MM.1S (cell line): ENCODE measurements at regions not wholly inside any gene's neighbourhood (a gene's known extent, or its start where the extent isn't known, plus 50 kb on each side); places are given as distances from the start of the nearest gene placed in this dataset.

Experiments
- DNase-seq: peaks from one replicate; pipeline ENCODE4 v3.0.0-alpha.2; 2015
- H2AFZ ChIP-seq: fragments of 300-600 bp; sonication (generic); 2 replicates; pipeline ENCODE4 v1.6.0; 2016; ENCODE audit warnings: antibody characterized with exemption, low read length
- H3F3A ChIP-seq: fragments of 300-600 bp; sonication (generic); 2 replicates; pipeline ENCODE4 v1.6.1; 2016; ENCODE audit warnings: mild to moderate bottlenecking, antibody characterized with exemption, low read length, moderate library complexity, mixed read lengths; ENCODE audit not compliant: insufficient read depth
- H3K27ac ChIP-seq: fragments of 300-600 bp; sonication (generic); 2 replicates; pipeline ENCODE4 v1.5.1; 2016; ENCODE audit warnings: mild to moderate bottlenecking, low read length
- H3K27me3 ChIP-seq: fragments of 300-600 bp; sonication (generic); replicated peaks from 2 replicates; pipeline ENCODE4 v1.6.0; 2016; ENCODE audit warnings: low read length; ENCODE audit not compliant: insufficient read depth
- H3K36me3 ChIP-seq: fragments of 300-600 bp; sonication (generic); replicated peaks from 2 replicates; pipeline ENCODE4 v1.6.1; 2016; ENCODE audit warnings: mild to moderate bottlenecking, low read length, mixed read lengths; ENCODE audit not compliant: insufficient read depth
- H3K4me1 ChIP-seq: fragments of 300-600 bp; sonication (generic); 2 replicates; pipeline ENCODE4 v1.6.1; 2016; ENCODE audit warnings: low read length, mixed read lengths
- H3K4me2 ChIP-seq: fragments of 300-600 bp; sonication (generic); 2 replicates; pipeline ENCODE4 v1.6.0; 2016; ENCODE audit warnings: low read depth, low read length
- H3K4me3 ChIP-seq: fragments of 300-600 bp; sonication (generic); 2 replicates; pipeline ENCODE4 v1.5.1; 2016; ENCODE audit warnings: low read length, mixed read lengths
- H3K79me2 ChIP-seq: fragments of 300-600 bp; sonication (generic); 2 replicates; pipeline ENCODE4 v1.6.1; 2016; ENCODE audit warnings: mixed run types, low read length, mixed read lengths
- H3K9ac ChIP-seq: fragments of 300-600 bp; sonication (generic); 2 replicates; pipeline ENCODE4 v1.6.1; 2016; ENCODE audit warnings: low read length, mixed read lengths
- H3K9me2 ChIP-seq: fragments of 300-600 bp; sonication (generic); replicated peaks from 2 replicates; pipeline ENCODE4 v1.6.1; 2016; ENCODE audit warnings: mild to moderate bottlenecking, low read length, mixed read lengths; ENCODE audit not compliant: insufficient read depth
- H3K9me3 ChIP-seq: fragments of 300-600 bp; sonication (generic); replicated peaks from 2 replicates; pipeline ENCODE4 v1.6.1; 2016; ENCODE audit warnings: mild to moderate bottlenecking, low read length, mixed read lengths; ENCODE audit not compliant: insufficient read depth
- H4K20me1 ChIP-seq: fragments of 300-600 bp; sonication (generic); 2 replicates; pipeline ENCODE4 v1.6.1; 2016; ENCODE audit warnings: mild to moderate bottlenecking, low read length, moderate library complexity, mixed read lengths; ENCODE audit not compliant: insufficient read depth
- CTCF ChIP-seq: fragments of 300-600 bp; sonication (generic); IDR thresholded peaks from 2 replicates; pipeline ENCODE4 v1.5.1; 2016; ENCODE audit warnings: antibody characterized with exemption, low read length, mixed read lengths
- EZH2 ChIP-seq: fragments of 300-600 bp; sonication (generic); optimal IDR thresholded peaks from 2 replicates; pipeline ENCODE3; 2017; ENCODE audit warnings: low read depth, mild to moderate bottlenecking, antibody characterized with exemption, low read length, mixed read lengths
- EZH2phosphoT487 ChIP-seq: fragments of 300-600 bp; sonication (generic); IDR thresholded peaks from 2 replicates; pipeline ENCODE4 v1.6.1; 2018; ENCODE audit warnings: antibody characterized with exemption, low read length

- Histone ChIP-seq H3K4me1 (no peaks in the 10 kb centered on the region), H3K9me2 (no peaks in the 10 kb centered on the region), H3F3A (no peaks in the 10 kb centered on the region), H3K9ac (no peak overlapping the region), H2AFZ (no peak overlapping the region), H3K79me2 (no peaks in the 10 kb centered on the region), H3K27me3 (no peaks in the 10 kb centered on the region), H3K27ac (no peak overlapping the region), H3K4me2 (no peak overlapping the region), H3K36me3 (no peaks in the 10 kb centered on the region), H3K9me3 (no peaks in the 10 kb centered on the region), H3K4me3 (no peak overlapping the region), H4K20me1 (no peaks in the 10 kb centered on the region)
- no peak for TF ChIP-seq EZH2
- no peak for TF ChIP-seq CTCF
- TF ChIP-seq EZH2phosphoT487: no peak
- DNase-seq: peak; percentile 2
Observed at GRCh38 chr1:195765099-195765498, 843.1 kb downstream of the KCNT2 start.

- Histone ChIP-seq H3K9ac (no peak overlapping the region), H3K79me2 (no peaks in the 10 kb centered on the region), H3K4me2 (no peak overlapping the region), H2AFZ (no peak overlapping the region), H3K27ac (no peak overlapping the region), H3F3A (no peaks in the 10 kb centered on the region), H3K9me3 (no peaks in the 10 kb centered on the region), H4K20me1 (no peaks in the 10 kb centered on the region), H3K36me3 (no peaks in the 10 kb centered on the region), H3K4me1 (no peaks in the 10 kb centered on the region), H3K27me3 (no peaks in the 10 kb centered on the region), H3K4me3 (no peak overlapping the region), H3K9me2 (no peaks in the 10 kb centered on the region)
- DNase-seq: no peak
- TF ChIP-seq EZH2 (no peak), CTCF (no peak), EZH2phosphoT487 (no peak)
Observed at GRCh38 chr1:195763907-195764374, 844.3 kb downstream of the KCNT2 start.

- H3K4me3 ChIP-seq: no peak overlapping the region
- TF ChIP-seq CTCF (no peak), EZH2phosphoT487 (no peak), EZH2 (no peak)
- H3K4me1 ChIP-seq: no peaks in the 10 kb centered on the region
- no peaks in the 10 kb centered on the region for H3K36me3 ChIP-seq
- DNase-seq: no peak
- H3K79me2 ChIP-seq: no peaks in the 10 kb centered on the region
- no peak overlapping the region for H2AFZ ChIP-seq
- H4K20me1 ChIP-seq: no peaks in the 10 kb centered on the region
- no peak overlapping the region for H3K27ac ChIP-seq
- H3K9me3 ChIP-seq: no peaks in the 10 kb centered on the region
- H3F3A ChIP-seq: no peaks in the 10 kb centered on the region
- H3K4me2 ChIP-seq: no peak overlapping the region
- no peaks in the 10 kb centered on the region for H3K27me3 ChIP-seq
- no peak overlapping the region for H3K9ac ChIP-seq
- H3K9me2 ChIP-seq: no peaks in the 10 kb centered on the region
Observed at GRCh38 chr1:195763146-195763906, 844.9 kb downstream of the KCNT2 start.
